ENCODE measurements at regions not wholly inside any gene's neighbourhood (a gene's known extent, or its start where the extent isn't known, plus 50 kb on each side); places are given as distances from the start of the nearest gene placed in this dataset.
A peak's percentile ranks its signal among the peaks of the same experiment; 100 is the strongest.

GRCh38 chr3:82053236-82053635, 291.8 kb upstream of the GBE1 start:
- FAIRE-seq (no peak), ATAC-seq (no peak), DNase-seq (ENCODE audit: low read depth in 1 of 2, low spot score in 1 of 2) (no peak)
- Histone ChIP-seq H3K4me1 (peaks cover 17% of the 10 kb centered on the region; the same call in 2 of the 3 replicates), H3K9me3 (no peaks in the 10 kb centered on the region), H3K4me3 (no peak overlapping the region), H3K4me2 (0 out of 3 replicates have a peak overlapping the region, but pooled peaks have one; percentile 19), H3K27ac (no peak overlapping the region)
- TF ChIP-seq HES2 (IDR thresholded peaks at IDR 0.05) (no peak), RAD21 (conservative IDR thresholded peaks at IDR 0.05 in 1 of 2, IDR thresholded peaks at IDR 0.05 in 1 of 2) (no peak), HMGXB4 (CRISPR knock-in tag; IDR thresholded peaks at IDR 0.05; ENCODE audit: borderline replicate concordance) (no peak)
- ChIA-PET POLR2A (no interaction called here), CTCF (no interaction called here)
- WGBS (ENCODE audit: missing lambda C conversion rate) = 46% methylated on average over 1 of the region's 1 CpG

GRCh38 chr3:82050382-82050781, 288.9 kb upstream of the GBE1 start:
- DNase-seq (ENCODE audit: low read depth in 1 of 2, low spot score in 1 of 2) = no peak
- H3K27ac ChIP-seq = no peak overlapping the region
- CTCF ChIA-PET = interaction anchor here (0.6 kb wide), 1 partner anchor 1480 kb away, joined by 3 read pairs; no protein-coding TSS in a partner anchor
- POLR2A ChIA-PET = no interaction called here
- 68% methylated on average over 1 of the region's 1 CpG for WGBS (ENCODE audit: missing lambda C conversion rate)
- H3K4me2 ChIP-seq = no peak overlapping the region
- FAIRE-seq = no peak
- peaks cover 9% of the 10 kb centered on the region; the same call in 1 of the 3 replicates for H3K4me1 ChIP-seq
- no peak for TF ChIP-seq EHMT2 (IDR thresholded peaks at IDR 0.05; ENCODE audit: low read depth)
- no peak for TF ChIP-seq TFCP2L1 (CRISPR knock-in tag; IDR thresholded peaks at IDR 0.05)
- no peak for TF ChIP-seq CTCF (IDR thresholded peaks at IDR 0.05)
- no peak for TF ChIP-seq MAZ (IDR thresholded peaks at IDR 0.05; ENCODE audit: borderline replicate concordance, low read depth, low read length)
- no peak for TF ChIP-seq EP300 (IDR thresholded peaks at IDR 0.05)
- TF ChIP-seq FOSB (CRISPR knock-in tag; IDR thresholded peaks at IDR 0.05) = no peak
- no peak for TF ChIP-seq ELK1 (IDR thresholded peaks at IDR 0.05; ENCODE audit: low read depth, low read length)
- no peak for TF ChIP-seq ESRRA (IDR thresholded peaks at IDR 0.05; ENCODE audit: borderline replicate concordance, low read length)
- no peak for TF ChIP-seq RARB (CRISPR knock-in tag; IDR thresholded peaks at IDR 0.05)
- no peak for TF ChIP-seq HOXA7 (CRISPR knock-in tag; IDR thresholded peaks at IDR 0.05)
- no peak for TF ChIP-seq JUNB (IDR thresholded peaks at IDR 0.05)
- TF ChIP-seq MAX (IDR thresholded peaks at IDR 0.05) = no peak
- TF ChIP-seq SMC3 (IDR thresholded peaks at IDR 0.05) = no peak
- TF ChIP-seq HOXB13 (CRISPR knock-in tag; IDR thresholded peaks at IDR 0.05; ENCODE audit: low read depth) = no peak
- no peak for TF ChIP-seq NFE2L2 (conservative IDR thresholded peaks at IDR 0.05; ENCODE audit: low read length)
- no peak for TF ChIP-seq NR3C1 (IDR thresholded peaks at IDR 0.05)
- TF ChIP-seq MYC (IDR thresholded peaks at IDR 0.05; ENCODE audit: borderline replicate concordance, low read length) = no peak
- no peak for TF ChIP-seq RNF2 (IDR thresholded peaks at IDR 0.05; ENCODE audit: borderline replicate concordance, low read depth)
- TF ChIP-seq E2F6 (IDR thresholded peaks at IDR 0.05; ENCODE audit: borderline replicate concordance, low read depth) = no peak
- ATAC-seq = no peak
- H3K9me3 ChIP-seq = no peaks in the 10 kb centered on the region
- no peak overlapping the region for H3K4me3 ChIP-seq
